Stimulated activated CD4-positive, alpha-beta T cell treated with anti-CD3 and anti-CD28 coated beads, Interleukin-1b, Interleukin-23, amount 100 ng/mL, for 4 hours (primary cell): ENCODE measurements at regions not wholly inside any gene's neighbourhood (a gene's known extent, or its start where the extent isn't known, plus 50 kb on each side); places are given as distances from the start of the nearest gene placed in this dataset.
"Not testable (repeated sequence)": the region's sequence is repeated elsewhere in the genome, so short reads cannot be mapped to it uniquely, and the experiment has no call there.

Experiments used
- DNase-seq, 2 donors: peaks; one replicate each; pipeline ENCODE4 v3.0.0-alpha.2; 2020; ENCODE audit warnings: low read depth in 2 of 2

- DNase-seq: not testable (repeated sequence)
Observed at GRCh38 chrX:955168-955781, 257.2 kb downstream of the CRLF2 start.

- DNase-seq: no peak
Observed at GRCh38 chrX:953879-954482, 258.5 kb downstream of the CRLF2 start.

GRCh38 chrX:952816-953215 lies 259.6 kb downstream of the CRLF2 start:
- no peak for DNase-seq

- not testable (repeated sequence) for DNase-seq
Observed at GRCh38 chrX:947262-947661, 265.2 kb downstream of the CRLF2 start.

- DNase-seq: no peak
Observed at GRCh38 chrX:943035-943434, 269.4 kb downstream of the CRLF2 start.

- DNase-seq: no peak
Observed at GRCh38 chrX:940691-941090, 271.8 kb downstream of the CRLF2 start.

GRCh38 chrX:936979-937769 lies 275.3 kb downstream of the CRLF2 start:
- DNase-seq: no peak

- no peak for DNase-seq
Observed at GRCh38 chrX:933611-934010, 278.8 kb downstream of the CRLF2 start.

GRCh38 chrX:928606-929005 lies 283.8 kb downstream of the CRLF2 start:
- DNase-seq: no peak

GRCh38 chrX:926991-927390 lies 285.5 kb downstream of the CRLF2 start:
- no peak for DNase-seq

GRCh38 chrX:926070-926469 lies 286.4 kb downstream of the CRLF2 start:
- no peak for DNase-seq

GRCh38 chrX:925652-926061 lies 286.8 kb downstream of the CRLF2 start:
- no peak for DNase-seq

GRCh38 chrX:925094-925493 lies 287.4 kb downstream of the CRLF2 start:
- DNase-seq: no peak

- DNase-seq: no peak
Observed at GRCh38 chrX:924017-924416, 288.4 kb downstream of the CRLF2 start.

GRCh38 chrX:920234-920799 lies 289.7 kb downstream of the SHOX start:
- DNase-seq: no peak

GRCh38 chrX:916230-916599 lies 285.6 kb downstream of the SHOX start:
- no peak for DNase-seq

GRCh38 chrX:915427-916229 lies 285.0 kb downstream of the SHOX start:
- no peak for DNase-seq

- DNase-seq: no peak
Observed at GRCh38 chrX:914206-914605, 283.6 kb downstream of the SHOX start.

- no peak for DNase-seq
Observed at GRCh38 chrX:912677-913076, 282.1 kb downstream of the SHOX start.

GRCh38 chrX:909068-909467 lies 278.5 kb downstream of the SHOX start:
- not testable (repeated sequence) for DNase-seq

- no peak for DNase-seq
Observed at GRCh38 chrX:906586-906985, 276.0 kb downstream of the SHOX start.
